ENCODE measurements at regions not wholly inside any gene's neighbourhood (a gene's known extent, or its start where the extent isn't known, plus 50 kb on each side); places are given as distances from the start of the nearest gene placed in this dataset.

- Histone ChIP-seq H3K9me3 (ENCODE audit: low read length) (no peaks in the 10 kb centered on the region), H3K9ac (ENCODE audit: insufficient read depth, low read depth, low read length) (no peak overlapping the region), H3K27me3 (ENCODE audit: control insufficient read depth in 1 of 2, insufficient read depth in 2 of 2, low read length in 2 of 2) (peaks cover 5 to 25% of the 10 kb centered on the region in 2 experiments; a peak in 2 of 5 replicates), H3K4me3 (replicated peaks in 1 of 3; ENCODE audit: insufficient read depth in 1 of 3, low read depth in 2 of 3, low read length in 3 of 3) (no peak overlapping the region), H3K4me1 (ENCODE audit: insufficient read depth, low read length) (no peaks in the 10 kb centered on the region), H3K36me3 (replicated peaks in 1 of 2; ENCODE audit: control insufficient read depth in 1 of 2, insufficient read depth in 2 of 2, low read length in 2 of 2) (no peaks in the 10 kb centered on the region), H3K4me2 (ENCODE audit: low read depth, low read length) (no peak overlapping the region), H2AFZ (ENCODE audit: low read length) (no peak overlapping the region), H4K20me1 (ENCODE audit: insufficient read depth, low read length) (no peaks in the 10 kb centered on the region), H3K79me2 (ENCODE audit: insufficient read depth, low read length) (no peaks in the 10 kb centered on the region), H3K27ac (ENCODE audit: extremely low read length, insufficient read depth, low read length) (no peak overlapping the region)
- BruUV-seq (replicated peaks): no TSS peak
- ChIA-PET CTCF (ENCODE audit: low intra/inter-chr PET ratio, low total read pairs) (no interaction called here), POLR2A (no interaction called here)
- DNase-seq (ENCODE audit: low spot score): no peak
- WGBS (ENCODE audit: low lambda C conversion rate): 0% methylated on average over 2 of the region's 6 CpGs
- no peak for ATAC-seq
- intact Hi-C loops (cut with micrococcal nuclease; ENCODE audit: unreplicated experiment) (no loop called here), in situ Hi-C loops (cut with HindIII; ENCODE audit: extremely low pct_ligation_motif_present, low pct_unique_long_range_greater_than_20kb) (no loop called here)
- no peak for TF ChIP-seq AKAP8 (CRISPR knock-in tag; IDR thresholded peaks at IDR 0.05)
- no peak for FAIRE-seq
Measured at GRCh38 chr9:99288830-99289229, 66.7 kb downstream of the SEC61B start.

GRCh38 chr9:99294850-99295461, 72.9 kb downstream of the SEC61B start:
- H3K27ac ChIP-seq (ENCODE audit: extremely low read length, insufficient read depth, low read length): no peak overlapping the region
- in situ Hi-C loops (cut with HindIII; ENCODE audit: extremely low pct_ligation_motif_present, low pct_unique_long_range_greater_than_20kb) (no loop called here), intact Hi-C loops (cut with micrococcal nuclease; ENCODE audit: unreplicated experiment) (no loop called here)
- no peaks in the 10 kb centered on the region for H3K36me3 ChIP-seq (replicated peaks in 1 of 2; ENCODE audit: control insufficient read depth in 1 of 2, insufficient read depth in 2 of 2, low read length in 2 of 2)
- H4K20me1 ChIP-seq (ENCODE audit: insufficient read depth, low read length): no peaks in the 10 kb centered on the region
- POLR2A ChIA-PET: no interaction called here
- TF ChIP-seq TIGD3 (CRISPR knock-in tag; IDR thresholded peaks at IDR 0.05; ENCODE audit: borderline replicate concordance) (no peak), ZFP36 (IDR thresholded peaks at IDR 0.05; ENCODE audit: borderline replicate concordance, low read depth, low read length, partially characterized antibody) (no peak), FLYWCH1 (CRISPR knock-in tag; IDR thresholded peaks at IDR 0.05) (no peak), ZNF143 (CRISPR knock-in tag; IDR thresholded peaks at IDR 0.05) (peak; percentile 68), HMG20A (CRISPR knock-in tag; IDR thresholded peaks at IDR 0.05; ENCODE audit: borderline replicate concordance) (no peak), THAP11 (CRISPR knock-in tag; IDR thresholded peaks at IDR 0.05) (peak; percentile 83)
- peaks cover 3 to 9% of the 10 kb centered on the region in 2 experiments; a peak in 3 of 5 replicates for H3K27me3 ChIP-seq (ENCODE audit: control insufficient read depth in 1 of 2, insufficient read depth in 2 of 2, low read length in 2 of 2)
- no TSS peak for BruUV-seq (replicated peaks)
- H3K4me1 ChIP-seq (ENCODE audit: insufficient read depth, low read length): no peaks in the 10 kb centered on the region
- H3K9ac ChIP-seq (ENCODE audit: insufficient read depth, low read depth, low read length): no peak overlapping the region
- DNase-seq (ENCODE audit: low spot score) (peak; percentile 1), ATAC-seq (no peak), FAIRE-seq (no peak)
- no peaks in the 10 kb centered on the region for H3K9me3 ChIP-seq (ENCODE audit: low read length)
- no peak overlapping the region for H3K4me3 ChIP-seq (replicated peaks in 1 of 3; ENCODE audit: insufficient read depth in 1 of 3, low read depth in 2 of 3, low read length in 3 of 3)
- no peak overlapping the region for H2AFZ ChIP-seq (ENCODE audit: low read length)
- WGBS (ENCODE audit: low lambda C conversion rate): 13% methylated on average over 8 of the region's 8 CpGs
- H3K4me2 ChIP-seq (ENCODE audit: low read depth, low read length): no peak overlapping the region
- CTCF ChIA-PET (ENCODE audit: low intra/inter-chr PET ratio, low total read pairs): no interaction called here
- H3K79me2 ChIP-seq (ENCODE audit: insufficient read depth, low read length): no peaks in the 10 kb centered on the region
